K562 (cell line): ENCODE measurements at regions not wholly inside any gene's neighbourhood (a gene's known extent, or its start where the extent isn't known, plus 50 kb on each side); places are given as distances from the start of the nearest gene placed in this dataset.

Experiments used
- ATAC-seq: fragments of 200-7000 bp; cut with Tn5 transposase; 3 replicates; pipeline ENCODE4 v1.9.1; 2020; ENCODE audit warnings: moderate library complexity
- BruUV-seq: library from RNA; stranded (reverse); fragments of 400-500 nt; replicated peaks from 2 replicates; lab custom pipeline; 2021; lab: Mats Ljungman, UMichigan
- CTCF ChIA-PET: fragments of 300-600 bp; formaldehyde crosslinking; extraction: SDS; loops from one replicate; lab custom pipeline; 2021; ENCODE audit warnings: low intra/inter-chr PET ratio; lab: Yijun Ruan, JAX
- POLR2A ChIA-PET: fragments of 300-600, 350-650 bp; sonication (Branson Sonifier 250); formaldehyde crosslinking; extraction: SDS; loops from one replicate; lab custom pipeline; 2021; ENCODE audit warnings: antibody characterized with exemption, inconsistent platforms; lab: Yijun Ruan, JAX
- DNase-seq, 4 experiments: peaks; one replicate each; pipeline versions ENCODE4 v3.0.0 to v3.0.0-alpha.2; 2011 to 2018; ENCODE audit warnings: low spot score in 3 of 4, mixed read lengths in 3 of 4; ENCODE audit errors: extremely low read depth in 1 of 4
- FAIRE-seq: peaks from 2 replicates; lab custom pipeline; 2011; peaks lifted over from hg19 to GRCh38; lab: Jason Lieb, UNC
- H2AFZ ChIP-seq: 2 replicates; pipeline ENCODE4 v1.6.0; 2011; ENCODE audit warnings: low read depth, low read length, control low read depth, inconsistent platforms
- H3K27ac ChIP-seq: fragments of 200-600 bp; 3 replicates; pipeline ENCODE4 v1.8.0; 2011; ENCODE audit warnings: low read depth, mild to moderate bottlenecking, control low read depth, inconsistent platforms, low read length, moderate library complexity, mixed read lengths; ENCODE audit errors: extremely low read depth
- H3K27me3 ChIP-seq, 2 experiments: fragments of 300-600 bp in 1 of 2; 2 replicates in 1 of 2; 3 replicates in 1 of 2; pipeline versions ENCODE4 v1.6.0 to v1.8.0; 2011; ENCODE audit warnings: inconsistent platforms in 2 of 2, low read length in 2 of 2, mild to moderate bottlenecking in 1 of 2, mixed read lengths in 1 of 2, moderate library complexity in 1 of 2; ENCODE audit not compliant: control insufficient read depth in 2 of 2, insufficient read depth in 2 of 2
- H3K36me3 ChIP-seq: fragments of 300-600 bp; 3 replicates; pipeline ENCODE4 v1.8.0; 2011; ENCODE audit warnings: mild to moderate bottlenecking, low read length, inconsistent platforms; ENCODE audit not compliant: control insufficient read depth, insufficient read depth
- H3K4me1 ChIP-seq, 2 experiments: fragments of 200-600 bp in 1 of 2; replicated peaks in 1 of 2; 2 replicates in 1 of 2; 3 replicates in 1 of 2; pipeline versions ENCODE4 v1.5.1 to v1.8.0; 2011; ENCODE audit warnings: inconsistent platforms in 2 of 2, low read length in 2 of 2, mild to moderate bottlenecking in 1 of 2, mixed read lengths in 1 of 2, moderate library complexity in 1 of 2; ENCODE audit not compliant: control insufficient read depth in 2 of 2, insufficient read depth in 2 of 2
- H3K4me2 ChIP-seq: 2 replicates; pipeline ENCODE4 v1.6.1; 2011; ENCODE audit warnings: low read length, control low read depth, inconsistent platforms, mixed read lengths; ENCODE audit not compliant: insufficient read depth
- H3K4me3 ChIP-seq: fragments of 200-600 bp; sonication (generic), shearing (Covaris generic); 2 replicates; pipeline ENCODE4 v1.5.1; 2016; ENCODE audit warnings: control low read depth, inconsistent platforms
- H3K79me2 ChIP-seq: fragments of 200-600 bp; 3 replicates; pipeline ENCODE4 v1.8.0; 2011; ENCODE audit warnings: low read length, inconsistent platforms; ENCODE audit not compliant: control insufficient read depth, insufficient read depth
- H3K9ac ChIP-seq, 2 experiments: 2 replicates each; pipeline versions ENCODE4 v1.6.0 to v1.6.1; 2011; ENCODE audit warnings: low read depth in 2 of 2, low read length in 2 of 2, control low read depth in 1 of 2, inconsistent platforms in 1 of 2, mild to moderate bottlenecking in 1 of 2, mixed read lengths in 1 of 2; ENCODE audit not compliant: insufficient read depth in 1 of 2
- H3K9me1 ChIP-seq: one replicate; pipeline ENCODE4 v1.6.0; 2011; ENCODE audit warnings: inconsistent platforms, mild to moderate bottlenecking, low read length, moderate library complexity; ENCODE audit not compliant: control insufficient read depth, insufficient read depth
- H3K9me3 ChIP-seq: replicated peaks from 2 replicates; pipeline ENCODE4 v1.5.1; 2011; ENCODE audit warnings: low read depth, low read length, inconsistent platforms; ENCODE audit not compliant: control insufficient read depth, insufficient read depth
- H4K20me1 ChIP-seq: replicated peaks from 2 replicates; pipeline ENCODE4 v1.6.1; 2011; ENCODE audit warnings: low read length, inconsistent platforms, mixed read lengths; ENCODE audit not compliant: control insufficient read depth, insufficient read depth
- CXXC5 ChIP-seq: fragments of 250-450 bp; sonication (Bioruptor Pico); IDR thresholded peaks from 2 replicates; pipeline ENCODE4 v1.8.0; 2022; ENCODE audit warnings: inconsistent platforms, mild to moderate bottlenecking, moderate library complexity
- GATAD2B ChIP-seq: fragments of 450-650 bp; IDR thresholded peaks from 2 replicates; pipeline ENCODE4 v1.6.1; 2017; ENCODE audit warnings: mild to moderate bottlenecking, borderline replicate concordance
- L3MBTL2 ChIP-seq: fragments of 450-650 bp; IDR thresholded peaks from 2 replicates; pipeline ENCODE4 v1.6.1; 2016; ENCODE audit warnings: mild to moderate bottlenecking, moderate library complexity
- MAZ ChIP-seq, 2 experiments: fragments of 450-650 bp in 1 of 2; sonication (generic) in 1 of 2; formaldehyde crosslinking; IDR thresholded peaks in 1 of 2; conservative IDR thresholded peaks in 1 of 2; 2 replicates each; pipeline versions ENCODE4 v1.4.0 to v1.5.0; 2020; ENCODE audit warnings: mild to moderate bottlenecking in 1 of 2, missing genetic modification reagents in 1 of 2
- SOX6 ChIP-seq: fragments of 450-650 bp; IDR thresholded peaks from 2 replicates; pipeline ENCODE4 v1.6.1; 2014; ENCODE audit warnings: mild to moderate bottlenecking
- SRSF1 ChIP-seq: fragments of 200-400 bp; formaldehyde crosslinking; IDR thresholded peaks from 2 replicates; pipeline ENCODE4 v1.6.1; 2017; ENCODE audit warnings: mild to moderate bottlenecking, low read depth, low read length, moderate library complexity
- ZBTB7A ChIP-seq: IDR thresholded peaks from 2 replicates; pipeline ENCODE4 v1.6.1; 2011; ENCODE audit warnings: low read depth, mild to moderate bottlenecking, low read length, moderate library complexity, borderline replicate concordance; ENCODE audit not compliant: control insufficient read depth
- WGBS: fragments of 100-300 bp; shearing (Covaris generic); methylation state at CpG from one replicate; pipeline ENCODE4 v1.1.6; 2016; ENCODE audit warnings: low coverage, mixed read lengths; ENCODE audit not compliant: insufficient coverage; ENCODE audit errors: missing lambda C conversion rate; 5-methylcytosine and 5-hydroxymethylcytosine counted together
- in situ Hi-C: fragments of 300-500 bp; cut with MboI; formaldehyde crosslinking; loops from 4 replicates; pipeline ENCODE4 v1.15.0; 2018; ENCODE audit warnings: inconsistent platforms, mixed read lengths
- intact Hi-C: fragments of 100-400 bp; cut with micrococcal nuclease; formaldehyde crosslinking; loops from 2 replicates; pipeline ENCODE4 v1.14.2; 2022
- TF ChIP-seq, protein P1 (sequence below): fragments of 450-650 bp; IDR thresholded peaks from 2 replicates; pipeline ENCODE4 v1.6.1; 2017; ENCODE audit warnings: mild to moderate bottlenecking, moderate library complexity
- TF ChIP-seq, protein P2 (sequence below), 3 experiments: IDR thresholded peaks in 2 of 3; conservative IDR thresholded peaks in 1 of 3; 2 replicates each; pipeline ENCODE4 v1.5.1; 2011 to 2012; ENCODE audit warnings: low read length in 3 of 3, mild to moderate bottlenecking in 3 of 3, control low read depth in 2 of 3, improper control_type of control experiment in 1 of 3, inconsistent platforms in 1 of 3, low read depth in 1 of 3, mixed read lengths in 1 of 3, moderate library complexity in 1 of 3; ENCODE audit not compliant: insufficient read depth in 2 of 3
- TF ChIP-seq, protein P3 (sequence below): fragments of 200-800 bp; sonication (Bioruptor generic); IDR thresholded peaks from 2 replicates; pipeline ENCODE4 v1.6.1; 2017; ENCODE audit warnings: missing genetic modification characterization, missing compliant biosample characterization
- TF ChIP-seq, protein P4 (sequence below): fragments of 450-650 bp; IDR thresholded peaks from 2 replicates; pipeline ENCODE4 v1.6.1; 2017; ENCODE audit warnings: antibody characterized with exemption, mild to moderate bottlenecking

DNA sequence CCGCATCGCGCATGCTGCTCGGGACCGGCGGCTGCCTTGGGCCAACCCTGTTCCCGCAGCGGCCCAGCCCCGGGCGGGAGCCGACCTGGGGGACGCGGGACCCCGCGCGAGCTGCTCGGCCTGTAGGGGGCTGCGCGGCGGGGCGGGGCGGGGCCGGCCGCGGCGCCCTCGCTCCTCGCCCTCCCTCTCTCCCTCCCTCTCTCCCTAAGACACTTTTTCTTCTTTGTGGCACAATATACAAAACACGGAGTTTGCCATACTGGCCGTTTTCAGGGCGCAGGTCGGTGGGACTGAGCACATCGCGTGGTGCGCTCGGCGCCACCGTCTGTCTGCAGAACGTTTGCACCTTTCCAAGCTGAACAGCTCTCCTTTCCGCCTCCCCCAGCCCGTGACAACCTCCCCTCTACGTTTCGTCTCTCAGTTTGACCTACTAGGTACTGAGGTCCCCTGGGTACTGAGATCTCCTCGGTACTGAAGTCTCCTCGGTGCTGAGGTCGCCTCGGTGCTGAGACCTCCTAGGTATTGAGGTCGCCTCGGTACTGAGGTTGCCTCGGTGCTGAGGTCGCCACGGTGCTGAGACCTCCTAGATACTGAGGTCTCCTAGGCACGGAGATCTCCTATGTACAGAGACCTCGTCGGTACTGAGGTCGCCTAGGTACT is 261.1 kb upstream of the PLCXD1 start:
- Histone ChIP-seq H3K9me1 (no peaks in the 10 kb centered on the region), H3K27me3 (no peaks in the 10 kb centered on the region; a peak in 1 of 5 replicates), H4K20me1 (no peaks in the 10 kb centered on the region), H3K9ac (peak overlapping the region; percentile 57 to 94), H3K36me3 (no peaks in the 10 kb centered on the region), H3K4me2 (peak overlapping the region; percentile 76), H3K4me3 (peak overlapping the region; percentile 31), H3K79me2 (no peaks in the 10 kb centered on the region), H3K27ac (no peak overlapping the region), H3K9me3 (no peaks in the 10 kb centered on the region), H2AFZ (peak overlapping the region; percentile 94), H3K4me1 (peaks cover 4 to 7% of the 10 kb centered on the region in 2 experiments; a peak in 4 of 5 replicates)
- POLR2A ChIA-PET, result no interaction called here
- CTCF ChIA-PET, result no interaction called here
- intact Hi-C loops (no loop called here), in situ Hi-C loops (no loop called here)
- FAIRE-seq (no peak), ATAC-seq (peak; percentile 65), DNase-seq (peak; percentile 25 to 65 (median 56))
- WGBS, result 47% methylated on average over 14 of the region's 56 CpGs
- no TSS peak for BruUV-seq
- TF ChIP-seq, protein P1, sequence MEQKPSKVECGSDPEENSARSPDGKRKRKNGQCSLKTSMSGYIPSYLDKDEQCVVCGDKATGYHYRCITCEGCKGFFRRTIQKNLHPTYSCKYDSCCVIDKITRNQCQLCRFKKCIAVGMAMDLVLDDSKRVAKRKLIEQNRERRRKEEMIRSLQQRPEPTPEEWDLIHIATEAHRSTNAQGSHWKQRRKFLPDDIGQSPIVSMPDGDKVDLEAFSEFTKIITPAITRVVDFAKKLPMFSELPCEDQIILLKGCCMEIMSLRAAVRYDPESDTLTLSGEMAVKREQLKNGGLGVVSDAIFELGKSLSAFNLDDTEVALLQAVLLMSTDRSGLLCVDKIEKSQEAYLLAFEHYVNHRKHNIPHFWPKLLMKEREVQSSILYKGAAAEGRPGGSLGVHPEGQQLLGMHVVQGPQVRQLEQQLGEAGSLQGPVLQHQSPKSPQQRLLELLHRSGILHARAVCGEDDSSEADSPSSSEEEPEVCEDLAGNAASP, result no peak
- TF ChIP-seq, protein P2, sequence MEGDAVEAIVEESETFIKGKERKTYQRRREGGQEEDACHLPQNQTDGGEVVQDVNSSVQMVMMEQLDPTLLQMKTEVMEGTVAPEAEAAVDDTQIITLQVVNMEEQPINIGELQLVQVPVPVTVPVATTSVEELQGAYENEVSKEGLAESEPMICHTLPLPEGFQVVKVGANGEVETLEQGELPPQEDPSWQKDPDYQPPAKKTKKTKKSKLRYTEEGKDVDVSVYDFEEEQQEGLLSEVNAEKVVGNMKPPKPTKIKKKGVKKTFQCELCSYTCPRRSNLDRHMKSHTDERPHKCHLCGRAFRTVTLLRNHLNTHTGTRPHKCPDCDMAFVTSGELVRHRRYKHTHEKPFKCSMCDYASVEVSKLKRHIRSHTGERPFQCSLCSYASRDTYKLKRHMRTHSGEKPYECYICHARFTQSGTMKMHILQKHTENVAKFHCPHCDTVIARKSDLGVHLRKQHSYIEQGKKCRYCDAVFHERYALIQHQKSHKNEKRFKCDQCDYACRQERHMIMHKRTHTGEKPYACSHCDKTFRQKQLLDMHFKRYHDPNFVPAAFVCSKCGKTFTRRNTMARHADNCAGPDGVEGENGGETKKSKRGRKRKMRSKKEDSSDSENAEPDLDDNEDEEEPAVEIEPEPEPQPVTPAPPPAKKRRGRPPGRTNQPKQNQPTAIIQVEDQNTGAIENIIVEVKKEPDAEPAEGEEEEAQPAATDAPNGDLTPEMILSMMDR (IDR thresholded peaks at IDR 0.05 in 2 of 3, conservative IDR thresholded peaks at IDR 0.05 in 1 of 3; ENCODE audit: insufficient read depth in 2 of 3, low read depth in 1 of 3, low read length in 3 of 3), result 0 out of 6 replicates have a peak, but pooled peaks of 1 of the 3 experiments have one; percentile 3
- peak in 1 of 2 experiments; percentile 50; a peak in 1 of 4 replicates for TF ChIP-seq MAZ (CRISPR knock-in tag; conservative IDR thresholded peaks at IDR 0.05 in 1 of 2, IDR thresholded peaks at IDR 0.05 in 1 of 2)
- TF ChIP-seq, protein P3, sequence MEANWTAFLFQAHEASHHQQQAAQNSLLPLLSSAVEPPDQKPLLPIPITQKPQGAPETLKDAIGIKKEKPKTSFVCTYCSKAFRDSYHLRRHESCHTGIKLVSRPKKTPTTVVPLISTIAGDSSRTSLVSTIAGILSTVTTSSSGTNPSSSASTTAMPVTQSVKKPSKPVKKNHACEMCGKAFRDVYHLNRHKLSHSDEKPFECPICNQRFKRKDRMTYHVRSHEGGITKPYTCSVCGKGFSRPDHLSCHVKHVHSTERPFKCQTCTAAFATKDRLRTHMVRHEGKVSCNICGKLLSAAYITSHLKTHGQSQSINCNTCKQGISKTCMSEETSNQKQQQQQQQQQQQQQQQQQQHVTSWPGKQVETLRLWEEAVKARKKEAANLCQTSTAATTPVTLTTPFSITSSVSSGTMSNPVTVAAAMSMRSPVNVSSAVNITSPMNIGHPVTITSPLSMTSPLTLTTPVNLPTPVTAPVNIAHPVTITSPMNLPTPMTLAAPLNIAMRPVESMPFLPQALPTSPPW (CRISPR knock-in tag), result peak; percentile 24; the same call in 1 of the 2 replicates
- TF ChIP-seq SRSF1, result no peak
- peak; percentile 75 for TF ChIP-seq GATAD2B
- peak; percentile 52 for TF ChIP-seq CXXC5 (CRISPR knock-in tag)
- TF ChIP-seq L3MBTL2, result peak; percentile 40; the same call in 1 of the 2 replicates
- peak; percentile 67; the same call in 1 of the 2 replicates for TF ChIP-seq ZBTB7A
- 0 out of 2 replicates have a peak, but pooled peaks have one; percentile 12 for TF ChIP-seq SOX6
- TF ChIP-seq, protein P4, sequence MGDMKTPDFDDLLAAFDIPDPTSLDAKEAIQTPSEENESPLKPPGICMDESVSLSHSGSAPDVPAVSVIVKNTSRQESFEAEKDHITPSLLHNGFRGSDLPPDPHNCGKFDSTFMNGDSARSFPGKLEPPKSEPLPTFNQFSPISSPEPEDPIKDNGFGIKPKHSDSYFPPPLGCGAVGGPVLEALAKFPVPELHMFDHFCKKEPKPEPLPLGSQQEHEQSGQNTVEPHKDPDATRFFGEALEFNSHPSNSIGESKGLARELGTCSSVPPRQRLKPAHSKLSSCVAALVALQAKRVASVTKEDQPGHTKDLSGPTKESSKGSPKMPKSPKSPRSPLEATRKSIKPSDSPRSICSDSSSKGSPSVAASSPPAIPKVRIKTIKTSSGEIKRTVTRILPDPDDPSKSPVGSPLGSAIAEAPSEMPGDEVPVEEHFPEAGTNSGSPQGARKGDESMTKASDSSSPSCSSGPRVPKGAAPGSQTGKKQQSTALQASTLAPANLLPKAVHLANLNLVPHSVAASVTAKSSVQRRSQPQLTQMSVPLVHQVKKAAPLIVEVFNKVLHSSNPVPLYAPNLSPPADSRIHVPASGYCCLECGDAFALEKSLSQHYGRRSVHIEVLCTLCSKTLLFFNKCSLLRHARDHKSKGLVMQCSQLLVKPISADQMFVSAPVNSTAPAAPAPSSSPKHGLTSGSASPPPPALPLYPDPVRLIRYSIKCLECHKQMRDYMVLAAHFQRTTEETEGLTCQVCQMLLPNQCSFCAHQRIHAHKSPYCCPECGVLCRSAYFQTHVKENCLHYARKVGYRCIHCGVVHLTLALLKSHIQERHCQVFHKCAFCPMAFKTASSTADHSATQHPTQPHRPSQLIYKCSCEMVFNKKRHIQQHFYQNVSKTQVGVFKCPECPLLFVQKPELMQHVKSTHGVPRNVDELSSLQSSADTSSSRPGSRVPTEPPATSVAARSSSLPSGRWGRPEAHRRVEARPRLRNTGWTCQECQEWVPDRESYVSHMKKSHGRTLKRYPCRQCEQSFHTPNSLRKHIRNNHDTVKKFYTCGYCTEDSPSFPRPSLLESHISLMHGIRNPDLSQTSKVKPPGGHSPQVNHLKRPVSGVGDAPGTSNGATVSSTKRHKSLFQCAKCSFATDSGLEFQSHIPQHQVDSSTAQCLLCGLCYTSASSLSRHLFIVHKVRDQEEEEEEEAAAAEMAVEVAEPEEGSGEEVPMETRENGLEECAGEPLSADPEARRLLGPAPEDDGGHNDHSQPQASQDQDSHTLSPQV, result peak; percentile 33; the same call in 1 of the 2 replicates
